NOMO-1 treated with dmso at 0.1 percent for 144 hours (cell line): ENCODE measurements at regions not wholly inside any gene's neighbourhood (a gene's known extent, or its start where the extent isn't known, plus 50 kb on each side); places are given as distances from the start of the nearest gene placed in this dataset.

ENCODE experiments used
- DNase-seq: peaks from one replicate; lab custom pipeline; 2025; ENCODE audit not compliant: unreplicated experiment; lab: John Stamatoyannopoulos, UW

GRCh38 chr4:81639248-81639647 is 167.5 kb upstream of the RASGEF1B start:
- DNase-seq, result no peak

- DNase-seq, result no peak
These were observed 167.0 kb upstream of the RASGEF1B start for GRCh38 chr4:81638698-81639097.

GRCh38 chr4:81635739-81636138 is 164.0 kb upstream of the RASGEF1B start:
- peak; percentile 76 for DNase-seq

- no peak for DNase-seq
These were observed 163.3 kb upstream of the RASGEF1B start for GRCh38 chr4:81634766-81635549.

GRCh38 chr4:81634165-81634564 is 162.5 kb upstream of the RASGEF1B start:
- no peak for DNase-seq

GRCh38 chr4:81632581-81633299 is 161.0 kb upstream of the RASGEF1B start:
- no peak for DNase-seq

GRCh38 chr4:81631958-81632441 is 160.3 kb upstream of the RASGEF1B start:
- no peak for DNase-seq

GRCh38 chr4:81629366-81629765 is 157.7 kb upstream of the RASGEF1B start:
- DNase-seq, result no peak

- DNase-seq, result no peak
These were observed 156.8 kb upstream of the RASGEF1B start for GRCh38 chr4:81628489-81628888.

GRCh38 chr4:81627590-81627989 is 155.9 kb upstream of the RASGEF1B start:
- no peak for DNase-seq

- DNase-seq, result no peak
These were observed 155.1 kb upstream of the RASGEF1B start for GRCh38 chr4:81626851-81627250.

- DNase-seq, result no peak
These were observed 154.0 kb upstream of the RASGEF1B start for GRCh38 chr4:81625422-81626417.

GRCh38 chr4:81623434-81623833 is 151.7 kb upstream of the RASGEF1B start:
- no peak for DNase-seq

- DNase-seq, result no peak
These were observed 150.9 kb upstream of the RASGEF1B start for GRCh38 chr4:81622474-81623184.

- no peak for DNase-seq
These were observed 150.3 kb upstream of the RASGEF1B start for GRCh38 chr4:81622028-81622427.

- no peak for DNase-seq
These were observed 149.8 kb upstream of the RASGEF1B start for GRCh38 chr4:81621490-81621889.

GRCh38 chr4:81620442-81620841 is 148.7 kb upstream of the RASGEF1B start:
- no peak for DNase-seq

- DNase-seq, result no peak
These were observed 145.8 kb upstream of the RASGEF1B start for GRCh38 chr4:81617545-81617944.

- DNase-seq, result no peak
These were observed 139.5 kb upstream of the RASGEF1B start for GRCh38 chr4:81611221-81611620.

- DNase-seq, result no peak
These were observed 138.1 kb upstream of the RASGEF1B start for GRCh38 chr4:81609844-81610243.
